MCF 10A (cell line): ENCODE measurements at regions not wholly inside any gene's neighbourhood (a gene's known extent, or its start where the extent isn't known, plus 50 kb on each side); places are given as distances from the start of the nearest gene placed in this dataset.

Experiments used
- BruUV-seq: library from RNA; stranded (reverse); fragments of 400-500 nt; replicated peaks from 2 replicates; lab custom pipeline; 2021; lab: Mats Ljungman, UMichigan
- CTCF ChIA-PET: fragments of 300-600 bp; sonication (Branson Sonifier 250); formaldehyde crosslinking; extraction: SDS; loops from one replicate; lab custom pipeline; 2021; ENCODE audit warnings: antibody characterized with exemption, inconsistent platforms; lab: Yijun Ruan, JAX
- POLR2A ChIA-PET: fragments of 300-600, 350-650 bp; sonication (Branson Sonifier 250); formaldehyde crosslinking; extraction: SDS; loops from one replicate; lab custom pipeline; 2020; ENCODE audit warnings: antibody characterized with exemption, inconsistent platforms; lab: Yijun Ruan, JAX
- DNase-seq: peaks from one replicate; pipeline ENCODE4 v3.0.0-alpha.2; 2018; ENCODE audit not compliant: unreplicated experiment
- H3K27ac Mint-ChIP-seq: one replicate; pipeline ENCODE4 v1.8.0; 2022; ENCODE audit warnings: mild to moderate bottlenecking, low read depth, mixed read lengths; ENCODE audit not compliant: unreplicated experiment
- H3K27me3 Mint-ChIP-seq: one replicate; pipeline ENCODE4 v1.8.0; 2022; ENCODE audit warnings: mixed read lengths; ENCODE audit not compliant: insufficient read depth, unreplicated experiment
- H3K36me3 Mint-ChIP-seq: one replicate; pipeline ENCODE4 v1.8.0; 2022; ENCODE audit warnings: mild to moderate bottlenecking, moderate library complexity, mixed read lengths; ENCODE audit not compliant: insufficient read depth, unreplicated experiment
- H3K4me1 Mint-ChIP-seq: one replicate; pipeline ENCODE4 v1.8.0; 2022; ENCODE audit warnings: mixed read lengths; ENCODE audit not compliant: insufficient read depth, unreplicated experiment
- H3K4me3 Mint-ChIP-seq: one replicate; pipeline ENCODE4 v1.8.0; 2022; ENCODE audit warnings: mild to moderate bottlenecking, moderate library complexity, mixed read lengths; ENCODE audit not compliant: unreplicated experiment
- H3K9me3 Mint-ChIP-seq: one replicate; pipeline ENCODE4 v1.8.0; 2022; ENCODE audit warnings: mixed read lengths; ENCODE audit not compliant: unreplicated experiment
- CTCF ChIP-seq: fragments of 200-600 bp; IDR thresholded peaks from one replicate; pipeline ENCODE4 v1.8.0; 2022; ENCODE audit warnings: antibody characterized with exemption, mild to moderate bottlenecking; ENCODE audit not compliant: unreplicated experiment
- intact Hi-C: fragments of 100-400 bp; cut with micrococcal nuclease; formaldehyde crosslinking; loops from 2 replicates; pipeline ENCODE4 v1.14.1; 2022

- no TSS peak for BruUV-seq
- DNase-seq: no peak
- H3K27ac Mint-ChIP-seq: no peak overlapping the region
- CTCF ChIA-PET: no interaction called here
- H3K36me3 Mint-ChIP-seq: no peaks in the 10 kb centered on the region
- no peak for TF ChIP-seq CTCF
- intact Hi-C loops: no loop called here
- peaks cover 9% of the 10 kb centered on the region for H3K4me1 Mint-ChIP-seq
- POLR2A ChIA-PET: no interaction called here
- H3K4me3 Mint-ChIP-seq: no peak overlapping the region
- no peaks in the 10 kb centered on the region for H3K9me3 Mint-ChIP-seq
- H3K27me3 Mint-ChIP-seq: no peaks in the 10 kb centered on the region
Measured at GRCh38 chr13:44257796-44258195, 115.8 kb upstream of the SERP2 start.

- DNase-seq: peak; percentile 38
- POLR2A ChIA-PET: no interaction called here
- no TSS peak for BruUV-seq
- CTCF ChIA-PET: interaction anchor here (0.6 kb wide), 1 partner anchor 664 kb away, joined by 3 read pairs; no protein-coding TSS in a partner anchor
- intact Hi-C loops: no loop called here
- Mint-ChIP-seq H3K9me3 (no peaks in the 10 kb centered on the region), H3K27me3 (no peaks in the 10 kb centered on the region), H3K4me3 (no peak overlapping the region), H3K4me1 (peaks cover 9% of the 10 kb centered on the region), H3K36me3 (no peaks in the 10 kb centered on the region), H3K27ac (no peak overlapping the region)
- TF ChIP-seq CTCF: no peak
Measured at GRCh38 chr13:44259045-44260027, 114.3 kb upstream of the SERP2 start.

- intact Hi-C loops: no loop called here
- Mint-ChIP-seq H3K27ac (no peak overlapping the region), H3K4me3 (no peak overlapping the region), H3K4me1 (peaks cover 9% of the 10 kb centered on the region), H3K9me3 (no peaks in the 10 kb centered on the region), H3K36me3 (no peaks in the 10 kb centered on the region), H3K27me3 (no peaks in the 10 kb centered on the region)
- POLR2A ChIA-PET: interaction anchor here (0.7 kb wide), 1 partner anchor 74 kb away, joined by 3 read pairs; no protein-coding TSS in a partner anchor
- CTCF ChIA-PET: no interaction called here
- no TSS peak for BruUV-seq
- no peak for TF ChIP-seq CTCF
- DNase-seq: no peak
Measured at GRCh38 chr13:44260336-44260735, 113.3 kb upstream of the SERP2 start.

GRCh38 chr13:44263751-44264620 is 109.6 kb upstream of the SERP2 start:
- DNase-seq: no peak
- intact Hi-C loops: no loop called here
- Mint-ChIP-seq H3K27me3 (no peaks in the 10 kb centered on the region), H3K4me1 (peaks cover 29% of the 10 kb centered on the region), H3K4me3 (no peak overlapping the region), H3K27ac (no peak overlapping the region), H3K36me3 (peaks cover 6% of the 10 kb centered on the region), H3K9me3 (no peaks in the 10 kb centered on the region)
- no TSS peak for BruUV-seq
- POLR2A ChIA-PET: interaction anchor here (0.6 to 1.1 kb wide), 4 partner anchors 15 to 359 kb away, joined by 3 to 4 read pairs (median 3); no protein-coding TSS in a partner anchor
- CTCF ChIA-PET: no interaction called here
- TF ChIP-seq CTCF: no peak
